ENCODE measurements at regions not wholly inside any gene's neighbourhood (a gene's known extent, or its start where the extent isn't known, plus 50 kb on each side); places are given as distances from the start of the nearest gene placed in this dataset.

DNA sequence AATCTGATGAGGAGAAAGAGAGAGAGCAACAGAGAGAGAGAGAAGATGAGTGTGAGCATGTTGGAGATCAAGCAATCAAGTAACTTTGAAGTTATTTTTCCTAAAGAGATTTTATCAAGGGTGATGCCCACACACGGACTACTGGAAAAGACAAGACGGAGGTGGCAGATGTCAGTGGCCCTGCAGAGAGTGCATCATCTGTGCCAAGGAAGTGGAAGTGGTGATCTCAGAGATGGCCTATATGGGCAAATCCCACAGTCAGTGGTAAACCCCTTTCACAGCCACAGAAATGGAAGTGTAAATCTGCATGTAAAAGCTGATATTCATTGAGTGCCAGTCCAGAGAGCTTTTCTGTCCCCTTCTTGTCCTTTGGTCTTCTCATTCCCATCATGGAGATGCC lies 577.2 kb upstream of the AADAT start:
- ATAC-seq = no peak
- DNase-seq (ENCODE audit: low spot score) = no peak

DNA sequence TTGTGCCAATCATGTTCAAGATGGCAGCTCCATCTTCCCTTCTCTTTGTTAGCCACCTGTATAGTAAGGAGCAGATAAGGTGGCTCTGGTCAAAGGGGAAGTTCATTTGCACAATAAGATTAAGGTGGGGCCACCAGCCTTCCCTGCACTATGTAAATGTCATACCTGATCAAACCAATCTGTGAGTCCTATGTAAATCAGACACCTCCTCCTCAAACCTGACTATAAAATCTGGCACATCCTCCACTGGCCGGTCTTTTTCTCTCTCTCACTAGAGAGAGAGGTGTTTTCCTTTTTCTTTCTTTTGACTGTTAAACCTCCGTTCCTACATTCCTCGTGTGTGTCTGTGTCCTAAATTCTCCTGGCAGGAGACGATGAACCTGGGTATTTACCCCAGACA lies 572.5 kb upstream of the AADAT start:
- DNase-seq (ENCODE audit: low spot score) = no peak
- no peak for ATAC-seq

GRCh38 chr4:170657761-170658160 lies 568.0 kb upstream of the AADAT start:
- DNase-seq (ENCODE audit: low spot score) (no peak), ATAC-seq (no peak)

DNA sequence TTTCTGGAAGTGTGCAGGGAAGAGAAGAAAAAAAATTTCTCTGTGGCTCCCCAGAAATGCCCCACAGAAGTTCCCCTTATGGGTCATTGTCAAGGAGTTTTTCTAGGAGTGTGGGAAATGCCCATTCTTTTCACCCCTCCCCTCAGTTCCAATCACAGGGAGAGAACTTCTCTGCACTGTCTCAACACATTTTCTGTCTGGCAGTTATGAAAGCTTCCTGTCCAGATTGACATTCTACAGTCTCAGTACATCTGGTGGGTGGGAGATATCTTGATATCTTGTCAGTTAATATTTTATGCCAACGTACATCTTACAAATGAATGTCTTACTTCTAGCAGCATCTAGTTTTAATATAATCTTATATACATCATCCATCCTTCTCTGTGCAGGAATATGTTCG lies 566.8 kb upstream of the AADAT start:
- ATAC-seq (no peak), DNase-seq (ENCODE audit: low spot score) (no peak)

DNA sequence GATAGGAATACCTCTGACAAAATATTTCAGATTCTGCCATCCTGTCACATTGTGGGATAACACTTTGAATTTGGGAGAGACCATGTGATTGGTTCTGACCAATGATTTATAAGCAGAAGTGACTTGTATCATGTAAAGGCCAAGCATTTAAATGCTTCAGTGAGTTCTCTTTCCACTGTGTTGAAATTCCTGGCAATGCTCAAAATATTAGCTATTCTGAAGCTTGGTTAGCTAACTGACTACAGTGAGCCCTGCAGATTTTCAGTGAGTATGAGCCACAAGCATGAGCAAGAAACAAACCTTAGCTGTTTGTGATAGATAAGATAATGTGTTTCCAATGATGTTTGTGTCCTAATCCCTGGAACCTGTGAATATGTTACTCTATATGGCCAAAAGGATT lies 562.8 kb upstream of the AADAT start:
- no peak for ATAC-seq
- no peak for DNase-seq (ENCODE audit: low spot score)

DNA sequence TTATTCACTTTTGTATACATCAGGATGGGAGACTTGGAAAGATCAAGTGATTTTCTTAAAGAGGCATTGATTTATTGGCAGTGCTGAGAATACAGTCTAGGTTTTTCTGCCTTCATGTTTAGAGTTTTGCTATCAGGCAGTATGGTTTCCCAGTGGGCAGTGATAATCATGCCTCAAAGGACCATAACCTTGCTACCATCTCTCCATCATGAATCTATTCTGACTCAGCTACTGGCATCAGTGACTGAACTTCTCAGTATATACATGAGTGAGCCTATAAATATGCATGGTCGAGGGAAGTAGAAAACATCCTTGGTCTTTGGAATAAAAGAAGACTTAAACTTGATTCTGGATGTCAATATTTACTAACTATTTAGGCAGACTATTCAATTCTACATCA lies 562.0 kb upstream of the AADAT start:
- ATAC-seq = no peak

GRCh38 chr4:170627418-170627817 lies 537.7 kb upstream of the AADAT start:
- ATAC-seq (no peak), DNase-seq (ENCODE audit: low spot score) (no peak)

More for the DNA sequence above, 562.0 kb upstream of the AADAT start:
- no peak for DNase-seq (ENCODE audit: low spot score)

GRCh38 chr4:170623899-170624298 lies 534.1 kb upstream of the AADAT start:
- no peak for ATAC-seq

GRCh38 chr4:170610434-170610833 lies 520.7 kb upstream of the AADAT start:
- DNase-seq (ENCODE audit: low spot score) (no peak), ATAC-seq (no peak)

More at GRCh38 chr4:170623899-170624298, 534.1 kb upstream of the AADAT start:
- no peak for DNase-seq (ENCODE audit: low spot score)

DNA sequence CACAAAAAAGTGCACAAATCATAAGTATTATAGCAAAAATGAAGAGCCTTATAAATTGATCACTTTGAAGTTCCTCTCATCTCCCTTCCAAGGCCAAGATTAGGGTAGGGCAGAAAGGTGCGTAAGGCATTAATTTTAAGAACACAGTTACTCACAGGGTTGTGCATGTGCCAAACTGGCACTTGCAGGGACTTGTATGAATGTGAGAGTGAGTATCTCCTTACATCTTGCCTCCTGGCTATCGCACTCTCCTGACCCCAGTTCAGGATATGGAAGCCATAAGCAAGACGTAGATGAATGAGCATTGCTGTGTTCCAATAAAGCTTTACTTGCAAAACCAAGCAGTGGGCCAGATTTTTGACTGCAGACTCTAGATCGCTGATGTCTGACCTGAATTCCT lies 510.1 kb upstream of the AADAT start:
- ATAC-seq = no peak

DNA sequence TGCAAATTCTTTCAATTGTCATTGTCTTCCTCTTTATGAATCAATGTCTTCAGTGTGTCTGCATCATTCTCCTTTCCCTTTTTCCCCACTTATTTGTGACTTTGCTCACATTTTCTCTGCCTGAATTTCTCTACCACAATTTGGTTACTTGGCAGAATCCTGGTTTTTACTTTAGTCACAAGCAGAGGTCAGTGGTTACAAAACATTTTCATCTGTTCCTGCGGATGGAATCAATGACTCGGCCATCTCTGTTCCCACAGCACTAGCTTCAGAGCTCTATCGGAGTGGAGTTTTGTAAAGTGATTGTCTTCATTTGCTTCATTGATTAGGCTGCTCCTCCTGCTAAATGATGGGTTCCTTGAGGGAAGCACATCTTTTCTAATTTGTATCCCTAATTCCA lies 501.3 kb upstream of the AADAT start:
- no peak for DNase-seq (ENCODE audit: low spot score)
- ATAC-seq = no peak

More for the DNA sequence above, 510.1 kb upstream of the AADAT start:
- no peak for DNase-seq (ENCODE audit: low spot score)

DNA sequence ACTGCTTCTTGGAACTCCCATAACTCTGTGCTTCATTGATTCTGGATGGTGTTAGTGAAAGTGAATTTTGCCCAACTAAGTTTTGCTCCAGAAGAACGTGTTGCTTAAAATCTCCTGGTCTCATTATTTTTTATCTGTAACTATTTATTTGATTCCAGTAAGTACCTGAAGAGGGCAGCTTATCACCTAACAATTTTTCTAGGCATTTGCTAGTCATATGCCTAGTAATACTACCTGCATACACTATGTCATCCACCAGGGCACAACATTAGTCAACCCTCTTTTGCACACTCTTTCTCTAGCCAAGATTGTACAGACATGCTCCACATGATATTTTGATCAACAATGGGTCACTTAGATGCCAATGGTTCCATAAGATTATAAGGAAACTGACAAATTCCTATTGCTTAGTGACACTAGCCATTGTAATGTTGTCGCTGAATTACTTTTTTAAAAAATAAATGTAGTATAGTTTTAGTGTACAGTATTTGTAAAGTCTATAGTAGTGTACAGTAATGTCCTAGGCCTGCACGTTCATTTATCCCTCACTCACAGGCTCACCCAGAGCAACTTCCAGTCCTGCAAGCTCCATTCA lies 499.9 kb upstream of the AADAT start:
- no peak for DNase-seq (ENCODE audit: low spot score)
- ATAC-seq = peak; percentile 26

DNA sequence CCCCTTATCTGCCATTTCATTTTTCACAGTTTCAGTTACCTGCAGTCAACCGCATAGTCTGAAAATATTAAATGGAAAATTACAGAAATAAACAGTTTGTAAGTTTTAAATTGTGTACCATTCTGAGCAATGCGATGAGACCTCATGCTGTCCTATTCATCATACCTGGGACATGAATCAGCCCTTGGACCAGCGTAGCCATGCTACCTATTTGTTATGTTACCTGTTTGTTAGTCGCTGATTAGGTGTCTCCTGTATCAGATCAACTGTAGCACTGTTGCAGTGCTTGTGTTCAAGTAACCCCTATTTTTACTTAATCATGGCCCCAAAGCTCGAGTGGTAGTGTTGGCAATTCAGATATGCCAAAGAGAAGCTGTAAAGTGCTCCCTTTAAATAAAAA lies 492.2 kb upstream of the AADAT start:
- no peak for ATAC-seq
- no peak for DNase-seq (ENCODE audit: low spot score)

DNA sequence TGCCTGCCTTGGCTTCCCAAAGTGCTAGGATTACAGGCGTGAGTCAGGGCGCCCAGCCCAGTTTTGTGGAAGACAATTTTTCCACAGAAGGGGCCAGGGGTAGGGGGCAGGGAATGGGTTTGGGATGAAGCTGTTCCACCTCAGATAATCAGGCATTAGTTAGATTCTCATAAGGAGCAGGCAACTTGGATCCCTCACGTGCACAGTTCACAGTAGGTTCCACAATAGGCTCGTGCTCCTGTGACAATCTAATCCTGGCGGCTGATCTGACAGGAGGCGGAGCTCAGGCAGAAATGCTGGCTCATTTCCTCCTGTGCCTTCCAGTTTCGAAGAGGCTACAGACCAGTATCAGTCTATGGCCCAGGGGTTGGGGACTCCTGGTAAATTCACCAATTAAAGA lies 491.6 kb upstream of the AADAT start:
- ATAC-seq (no peak), DNase-seq (ENCODE audit: low spot score) (no peak)

DNA sequence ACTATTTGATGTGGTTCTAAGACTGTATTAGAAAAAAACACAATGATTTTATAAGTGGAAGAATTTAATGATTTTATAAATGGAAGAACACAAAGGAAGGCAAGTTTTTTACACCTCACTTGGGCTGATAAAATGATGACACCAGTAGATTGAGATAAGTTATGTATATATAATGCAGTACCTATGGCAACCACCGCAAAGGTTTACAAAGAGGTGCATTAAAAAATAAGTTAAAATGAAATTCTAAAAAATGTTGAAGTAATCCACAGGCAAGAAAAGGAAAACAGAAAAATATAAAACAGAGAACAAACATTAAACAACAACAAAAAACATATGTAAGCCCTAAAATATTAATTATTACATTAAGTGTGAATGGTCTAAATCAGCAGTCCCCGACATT lies 490.9 kb upstream of the AADAT start:
- no peak for ATAC-seq

GRCh38 chr4:170538821-170539473 lies 449.2 kb upstream of the AADAT start:
- DNase-seq (ENCODE audit: low spot score) (no peak), ATAC-seq (no peak)

More for the DNA sequence above, 490.9 kb upstream of the AADAT start:
- no peak for DNase-seq (ENCODE audit: low spot score)

DNA sequence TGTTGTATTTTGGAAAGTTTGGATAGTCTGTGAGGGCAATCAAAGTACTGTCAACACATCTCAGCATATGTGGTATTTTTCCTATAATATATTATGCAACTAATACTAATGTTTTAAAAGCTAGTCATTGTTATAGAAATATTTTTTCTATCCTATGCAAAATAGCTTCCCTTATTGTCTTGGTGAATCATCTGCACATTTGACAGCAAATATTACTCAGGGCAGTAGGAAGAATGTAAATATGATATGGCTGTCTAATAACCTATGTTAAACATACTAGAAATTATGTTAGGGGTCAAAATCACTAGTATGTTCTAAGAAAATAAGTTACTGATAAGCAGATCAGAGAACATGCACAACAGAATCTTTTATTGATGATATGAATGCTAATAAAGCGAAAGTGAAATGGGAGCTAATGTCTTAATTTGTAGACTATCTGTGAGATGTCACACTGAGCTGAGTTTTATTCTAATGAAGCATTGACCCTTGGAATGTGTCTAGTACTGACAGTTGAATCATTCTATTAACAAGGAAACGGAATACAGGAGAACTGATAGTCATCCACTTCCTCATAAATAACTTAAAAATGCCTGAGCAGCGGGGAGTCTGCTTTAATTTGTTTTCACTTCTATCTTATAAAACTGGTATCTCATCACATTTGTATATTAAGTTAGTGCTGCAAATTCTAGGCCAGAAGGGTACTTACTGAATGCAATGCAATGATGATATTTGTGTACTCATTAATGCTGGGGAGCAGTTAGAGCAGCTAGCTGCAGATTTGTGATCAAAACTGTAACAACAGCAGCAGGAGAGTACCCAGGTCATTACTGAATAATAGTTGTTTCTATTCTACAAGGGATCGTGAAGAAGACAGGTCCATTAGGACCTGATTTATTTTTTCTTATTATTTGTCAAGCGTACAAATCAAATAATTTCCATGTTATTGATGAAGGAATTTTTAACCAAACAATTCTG lies 440.3 kb upstream of the AADAT start:
- DNase-seq (ENCODE audit: low spot score) = no peak
- no peak for ATAC-seq

DNA sequence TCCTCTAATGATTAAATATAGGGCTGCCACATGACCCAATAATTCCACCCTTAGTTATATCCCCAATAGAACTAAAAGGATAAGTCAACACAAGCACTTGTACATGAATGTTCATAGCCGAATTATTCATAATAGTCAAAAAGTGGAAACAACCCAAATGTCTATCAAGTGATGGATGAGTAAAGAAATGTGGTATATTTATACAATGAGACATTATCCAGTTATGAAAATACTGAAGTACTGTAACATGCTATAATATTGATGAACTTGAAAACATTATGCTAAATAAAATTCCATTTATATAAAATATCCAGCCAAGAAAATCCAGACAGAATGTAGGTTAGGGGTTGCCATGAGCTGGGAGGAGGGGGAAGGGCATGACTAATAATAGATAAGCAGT lies 436.7 kb upstream of the AADAT start:
- ATAC-seq (no peak), DNase-seq (ENCODE audit: low spot score) (no peak)

DNA sequence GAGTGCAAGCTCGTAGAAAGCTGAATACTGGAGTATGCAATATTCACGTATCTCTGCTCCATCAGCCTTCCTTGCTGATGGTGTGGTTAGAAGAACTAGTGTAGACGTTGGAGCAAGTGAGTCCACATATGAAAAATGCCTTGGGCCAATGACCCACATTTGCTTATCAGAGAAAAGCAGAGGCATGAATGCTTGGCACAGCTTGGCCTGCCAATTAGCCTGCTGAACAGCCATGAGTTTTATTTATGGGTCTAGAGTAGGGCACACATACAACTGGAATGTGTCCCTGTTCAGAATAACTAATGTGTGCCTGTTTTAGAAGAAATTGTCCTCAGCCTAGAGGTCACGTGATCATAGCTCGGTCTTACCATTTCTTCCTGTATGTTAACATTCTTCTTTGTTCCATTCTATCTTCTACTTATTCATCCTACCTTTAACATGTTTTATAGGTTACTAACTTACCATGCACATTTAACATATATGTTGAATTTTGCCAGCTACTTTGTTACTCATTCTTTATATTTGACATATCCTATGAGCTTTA lies 432.7 kb upstream of the AADAT start:
- no peak for DNase-seq (ENCODE audit: low spot score)
- ATAC-seq = no peak

DNA sequence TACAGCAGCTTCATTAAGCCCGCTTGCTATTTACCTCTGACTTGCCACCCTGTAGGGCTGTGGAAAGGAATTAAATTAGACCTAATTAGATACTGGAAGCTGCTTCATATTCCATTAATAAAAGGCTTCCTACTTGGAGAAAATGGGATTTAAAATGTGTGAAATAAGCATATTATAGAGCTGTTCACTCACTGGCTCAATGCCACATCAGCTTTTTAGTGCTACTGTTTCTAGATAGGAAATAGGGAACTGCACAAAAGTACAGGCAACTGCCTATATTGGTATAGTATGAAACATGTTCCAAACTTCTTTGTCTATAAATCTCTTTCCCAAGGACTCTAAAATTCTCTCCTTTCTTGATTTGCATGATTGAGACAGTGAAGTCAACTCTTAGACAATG lies 407.9 kb upstream of the AADAT start:
- DNase-seq (ENCODE audit: low spot score) (no peak), ATAC-seq (no peak)

DNA sequence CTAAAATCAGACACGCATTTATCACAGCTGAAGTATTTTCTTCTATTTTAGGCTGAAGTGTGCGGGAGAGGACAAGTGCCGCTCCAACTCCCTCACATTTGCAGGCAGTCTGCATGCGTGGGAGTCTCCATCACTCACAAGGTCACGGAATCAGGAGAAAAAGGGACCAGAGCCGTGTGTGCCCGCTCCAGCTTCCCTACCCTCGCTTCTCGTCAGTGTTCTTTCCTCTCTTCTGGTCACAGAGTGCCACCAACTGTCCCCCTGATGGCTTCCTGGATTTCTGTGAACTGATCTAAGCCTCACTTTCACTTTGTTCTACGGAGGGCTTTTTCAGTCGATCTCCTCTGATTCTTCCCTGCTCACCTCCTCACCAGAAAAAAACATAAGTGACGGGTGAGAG lies 407.4 kb upstream of the AADAT start:
- ATAC-seq = no peak
- no peak for DNase-seq (ENCODE audit: low spot score)

DNA sequence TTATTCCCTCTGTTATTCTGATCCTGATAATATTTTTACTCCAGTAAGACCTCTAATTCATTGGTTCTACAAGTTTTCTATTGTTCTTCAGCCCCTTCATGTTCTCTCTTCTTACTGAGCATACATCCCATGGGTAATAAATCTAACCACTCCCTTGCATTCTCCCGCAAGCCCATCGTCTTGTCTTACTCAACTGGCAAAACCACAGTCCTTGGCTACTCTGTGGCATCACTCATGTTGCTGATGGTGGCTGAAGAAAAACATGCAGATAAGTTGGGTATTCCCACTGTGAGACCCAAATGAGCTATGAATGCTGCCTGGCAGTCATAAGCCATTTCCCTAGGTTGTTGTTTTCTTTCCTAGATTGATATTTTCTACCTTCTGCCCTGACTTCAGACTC lies 402.2 kb upstream of the AADAT start:
- no peak for ATAC-seq

More for the DNA sequence above, 402.2 kb upstream of the AADAT start:
- no peak for DNase-seq (ENCODE audit: low spot score)

All from left lobe of liver (tissue), 2 donors.